ENCODE measurements at regions not wholly inside any gene's neighbourhood (a gene's known extent, or its start where the extent isn't known, plus 50 kb on each side); places are given as distances from the start of the nearest gene placed in this dataset.

GRCh38 chr5:105414067-105414466 is 1851.5 kb upstream of the NUDT12 start (continued):
- TF ChIP-seq, protein P1, sequence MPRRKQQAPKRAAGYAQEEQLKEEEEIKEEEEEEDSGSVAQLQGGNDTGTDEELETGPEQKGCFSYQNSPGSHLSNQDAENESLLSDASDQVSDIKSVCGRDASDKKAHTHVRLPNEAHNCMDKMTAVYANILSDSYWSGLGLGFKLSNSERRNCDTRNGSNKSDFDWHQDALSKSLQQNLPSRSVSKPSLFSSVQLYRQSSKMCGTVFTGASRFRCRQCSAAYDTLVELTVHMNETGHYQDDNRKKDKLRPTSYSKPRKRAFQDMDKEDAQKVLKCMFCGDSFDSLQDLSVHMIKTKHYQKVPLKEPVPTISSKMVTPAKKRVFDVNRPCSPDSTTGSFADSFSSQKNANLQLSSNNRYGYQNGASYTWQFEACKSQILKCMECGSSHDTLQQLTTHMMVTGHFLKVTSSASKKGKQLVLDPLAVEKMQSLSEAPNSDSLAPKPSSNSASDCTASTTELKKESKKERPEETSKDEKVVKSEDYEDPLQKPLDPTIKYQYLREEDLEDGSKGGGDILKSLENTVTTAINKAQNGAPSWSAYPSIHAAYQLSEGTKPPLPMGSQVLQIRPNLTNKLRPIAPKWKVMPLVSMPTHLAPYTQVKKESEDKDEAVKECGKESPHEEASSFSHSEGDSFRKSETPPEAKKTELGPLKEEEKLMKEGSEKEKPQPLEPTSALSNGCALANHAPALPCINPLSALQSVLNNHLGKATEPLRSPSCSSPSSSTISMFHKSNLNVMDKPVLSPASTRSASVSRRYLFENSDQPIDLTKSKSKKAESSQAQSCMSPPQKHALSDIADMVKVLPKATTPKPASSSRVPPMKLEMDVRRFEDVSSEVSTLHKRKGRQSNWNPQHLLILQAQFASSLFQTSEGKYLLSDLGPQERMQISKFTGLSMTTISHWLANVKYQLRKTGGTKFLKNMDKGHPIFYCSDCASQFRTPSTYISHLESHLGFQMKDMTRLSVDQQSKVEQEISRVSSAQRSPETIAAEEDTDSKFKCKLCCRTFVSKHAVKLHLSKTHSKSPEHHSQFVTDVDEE (CRISPR knock-in tag; IDR thresholded peaks at IDR 0.05) = no peak

DNA sequence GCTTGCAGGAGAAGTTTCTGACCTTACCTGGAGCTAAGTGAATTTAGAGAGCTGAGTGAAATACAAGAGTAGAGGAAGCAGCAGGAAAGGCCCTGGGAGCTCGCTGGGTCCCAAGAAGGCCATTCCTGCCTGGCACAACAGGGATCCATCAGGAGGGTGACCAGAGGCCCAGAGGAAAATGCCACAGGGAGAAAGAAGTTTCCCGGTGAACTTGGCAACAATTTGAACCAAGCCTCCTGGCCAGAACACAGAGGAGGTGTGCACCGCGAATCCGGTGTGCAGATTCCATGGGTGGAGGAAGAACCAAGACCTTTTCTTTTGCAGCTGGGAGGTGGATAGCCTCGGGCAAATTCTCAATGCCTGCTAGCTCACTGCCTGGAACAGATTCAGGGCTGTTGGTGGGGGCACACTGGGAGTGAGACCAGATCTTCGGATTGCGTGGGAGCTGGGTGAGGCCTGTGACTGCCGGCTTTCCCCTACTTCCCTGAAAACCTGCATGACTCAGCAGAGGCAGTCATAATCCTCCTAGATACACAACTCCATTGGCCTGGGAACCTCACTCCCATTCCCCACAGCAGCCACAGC is 1850.9 kb upstream of the NUDT12 start:
- ATAC-seq = no peak
- no peak for TF ChIP-seq SNAI2 (CRISPR knock-in tag; IDR thresholded peaks at IDR 0.05)
- TF ChIP-seq, protein P2, sequence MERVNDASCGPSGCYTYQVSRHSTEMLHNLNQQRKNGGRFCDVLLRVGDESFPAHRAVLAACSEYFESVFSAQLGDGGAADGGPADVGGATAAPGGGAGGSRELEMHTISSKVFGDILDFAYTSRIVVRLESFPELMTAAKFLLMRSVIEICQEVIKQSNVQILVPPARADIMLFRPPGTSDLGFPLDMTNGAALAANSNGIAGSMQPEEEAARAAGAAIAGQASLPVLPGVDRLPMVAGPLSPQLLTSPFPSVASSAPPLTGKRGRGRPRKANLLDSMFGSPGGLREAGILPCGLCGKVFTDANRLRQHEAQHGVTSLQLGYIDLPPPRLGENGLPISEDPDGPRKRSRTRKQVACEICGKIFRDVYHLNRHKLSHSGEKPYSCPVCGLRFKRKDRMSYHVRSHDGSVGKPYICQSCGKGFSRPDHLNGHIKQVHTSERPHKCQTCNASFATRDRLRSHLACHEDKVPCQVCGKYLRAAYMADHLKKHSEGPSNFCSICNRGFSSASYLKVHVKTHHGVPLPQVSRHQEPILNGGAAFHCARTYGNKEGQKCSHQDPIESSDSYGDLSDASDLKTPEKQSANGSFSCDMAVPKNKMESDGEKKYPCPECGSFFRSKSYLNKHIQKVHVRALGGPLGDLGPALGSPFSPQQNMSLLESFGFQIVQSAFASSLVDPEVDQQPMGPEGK (CRISPR knock-in tag; IDR thresholded peaks at IDR 0.05; ENCODE audit: borderline replicate concordance) = no peak
- TF ChIP-seq ZFP3 (CRISPR knock-in tag; IDR thresholded peaks at IDR 0.05) = no peak
- no peak for TF ChIP-seq BACH2 (CRISPR knock-in tag; IDR thresholded peaks at IDR 0.05; ENCODE audit: borderline replicate concordance)
- no peak for TF ChIP-seq ZNF70 (CRISPR knock-in tag; IDR thresholded peaks at IDR 0.05)
- TF ChIP-seq OSR1 (CRISPR knock-in tag; IDR thresholded peaks at IDR 0.05) = no peak

- ATAC-seq = no peak
- no peak for TF ChIP-seq PPARA (CRISPR knock-in tag; IDR thresholded peaks at IDR 0.05; ENCODE audit: borderline replicate concordance)
- no peak for TF ChIP-seq CSDC2 (CRISPR knock-in tag; IDR thresholded peaks at IDR 0.05)
- TF ChIP-seq, protein P3, sequence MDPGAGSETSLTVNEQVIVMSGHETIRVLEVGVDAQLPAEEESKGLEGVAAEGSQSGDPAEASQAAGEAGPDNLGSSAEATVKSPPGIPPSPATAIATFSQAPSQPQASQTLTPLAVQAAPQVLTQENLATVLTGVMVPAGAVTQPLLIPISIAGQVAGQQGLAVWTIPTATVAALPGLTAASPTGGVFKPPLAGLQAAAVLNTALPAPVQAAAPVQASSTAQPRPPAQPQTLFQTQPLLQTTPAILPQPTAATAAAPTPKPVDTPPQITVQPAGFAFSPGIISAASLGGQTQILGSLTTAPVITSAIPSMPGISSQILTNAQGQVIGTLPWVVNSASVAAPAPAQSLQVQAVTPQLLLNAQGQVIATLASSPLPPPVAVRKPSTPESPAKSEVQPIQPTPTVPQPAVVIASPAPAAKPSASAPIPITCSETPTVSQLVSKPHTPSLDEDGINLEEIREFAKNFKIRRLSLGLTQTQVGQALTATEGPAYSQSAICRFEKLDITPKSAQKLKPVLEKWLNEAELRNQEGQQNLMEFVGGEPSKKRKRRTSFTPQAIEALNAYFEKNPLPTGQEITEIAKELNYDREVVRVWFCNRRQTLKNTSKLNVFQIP (CRISPR knock-in tag; IDR thresholded peaks at IDR 0.05; ENCODE audit: borderline replicate concordance, low read depth) = no peak
- TF ChIP-seq ZNF565 (CRISPR knock-in tag; conservative IDR thresholded peaks at IDR 0.05; ENCODE audit: low read depth) = no peak
- TF ChIP-seq ZC3H10 (CRISPR knock-in tag; IDR thresholded peaks at IDR 0.05) = no peak
- no peak for TF ChIP-seq BACH2 (CRISPR knock-in tag; IDR thresholded peaks at IDR 0.05; ENCODE audit: borderline replicate concordance)
- no peak for TF ChIP-seq ZNF70 (CRISPR knock-in tag; IDR thresholded peaks at IDR 0.05)
- TF ChIP-seq, protein P2 (CRISPR knock-in tag; IDR thresholded peaks at IDR 0.05; ENCODE audit: borderline replicate concordance) = no peak
- no peak for TF ChIP-seq ARNTL (CRISPR knock-in tag; IDR thresholded peaks at IDR 0.05; ENCODE audit: borderline replicate concordance, low read depth)
- no peak for TF ChIP-seq SNAI2 (CRISPR knock-in tag; IDR thresholded peaks at IDR 0.05)
- TF ChIP-seq ESRRG (CRISPR knock-in tag; IDR thresholded peaks at IDR 0.05) = no peak
- TF ChIP-seq CREB5 (CRISPR knock-in tag; IDR thresholded peaks at IDR 0.05; ENCODE audit: low read depth) = no peak
- TF ChIP-seq, protein P4, sequence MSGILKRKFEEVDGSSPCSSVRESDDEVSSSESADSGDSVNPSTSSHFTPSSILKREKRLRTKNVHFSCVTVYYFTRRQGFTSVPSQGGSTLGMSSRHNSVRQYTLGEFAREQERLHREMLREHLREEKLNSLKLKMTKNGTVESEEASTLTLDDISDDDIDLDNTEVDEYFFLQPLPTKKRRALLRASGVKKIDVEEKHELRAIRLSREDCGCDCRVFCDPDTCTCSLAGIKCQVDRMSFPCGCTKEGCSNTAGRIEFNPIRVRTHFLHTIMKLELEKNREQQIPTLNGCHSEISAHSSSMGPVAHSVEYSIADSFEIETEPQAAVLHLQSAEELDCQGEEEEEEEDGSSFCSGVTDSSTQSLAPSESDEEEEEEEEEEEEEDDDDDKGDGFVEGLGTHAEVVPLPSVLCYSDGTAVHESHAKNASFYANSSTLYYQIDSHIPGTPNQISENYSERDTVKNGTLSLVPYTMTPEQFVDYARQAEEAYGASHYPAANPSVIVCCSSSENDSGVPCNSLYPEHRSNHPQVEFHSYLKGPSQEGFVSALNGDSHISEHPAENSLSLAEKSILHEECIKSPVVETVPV (CRISPR knock-in tag; IDR thresholded peaks at IDR 0.05) = no peak
- TF ChIP-seq ZFP3 (CRISPR knock-in tag; IDR thresholded peaks at IDR 0.05) = no peak
- no peak for TF ChIP-seq ZNF8 (CRISPR knock-in tag; IDR thresholded peaks at IDR 0.05)
Observed at GRCh38 chr5:105409695-105410094, 1847.1 kb upstream of the NUDT12 start.
